Erythroblast (primary cell): ENCODE measurements at regions not wholly inside any gene's neighbourhood (a gene's known extent, or its start where the extent isn't known, plus 50 kb on each side); places are given as distances from the start of the nearest gene placed in this dataset.

ENCODE experiments used
- DNase-seq, 2 experiments: peaks; one replicate each; lab custom pipeline; 2025; lab: John Stamatoyannopoulos, UW
- GATA1 ChIP-seq: IDR thresholded peaks from 2 replicates; pipeline ENCODE4 v1.6.1; 2011; ENCODE audit warnings: low read depth, mild to moderate bottlenecking, control low read depth, low read length, moderate library complexity
- POLR2A ChIP-seq: IDR thresholded peaks from 2 replicates; pipeline ENCODE4 v1.6.1; 2011; ENCODE audit warnings: mild to moderate bottlenecking, low read length

GRCh38 chr16:79901522-79901921, 301.0 kb upstream of the MAF start:
- TF ChIP-seq GATA1 (no peak), POLR2A (no peak)
- no peak for DNase-seq

GRCh38 chr16:79899716-79900115, 299.2 kb upstream of the MAF start:
- TF ChIP-seq GATA1, result no peak
- TF ChIP-seq POLR2A, result no peak
- no peak for DNase-seq

- DNase-seq, result no peak
- TF ChIP-seq GATA1, result no peak
- TF ChIP-seq POLR2A, result no peak
Measured at GRCh38 chr16:79899316-79899715, 298.8 kb upstream of the MAF start.

- no peak for DNase-seq
- no peak for TF ChIP-seq GATA1
- TF ChIP-seq POLR2A, result no peak
Measured at GRCh38 chr16:79898703-79899102, 298.2 kb upstream of the MAF start.

- DNase-seq, result no peak
- TF ChIP-seq POLR2A (no peak), GATA1 (no peak)
Measured at GRCh38 chr16:79897453-79898146, 297.1 kb upstream of the MAF start.

- no peak for TF ChIP-seq GATA1
- TF ChIP-seq POLR2A, result no peak
- DNase-seq, result no peak
Measured at GRCh38 chr16:79897104-79897452, 296.5 kb upstream of the MAF start.

GRCh38 chr16:79895917-79896203, 295.3 kb upstream of the MAF start:
- DNase-seq, result no peak
- TF ChIP-seq POLR2A (no peak), GATA1 (no peak)

- DNase-seq, result no peak
- TF ChIP-seq POLR2A (no peak), GATA1 (no peak)
Measured at GRCh38 chr16:79895053-79895916, 294.7 kb upstream of the MAF start.

- DNase-seq, result no peak
- TF ChIP-seq POLR2A (no peak), GATA1 (no peak)
Measured at GRCh38 chr16:79893445-79893844, 292.9 kb upstream of the MAF start.

GRCh38 chr16:79892278-79892677, 291.7 kb upstream of the MAF start:
- no peak for DNase-seq
- no peak for TF ChIP-seq GATA1

- no peak for TF ChIP-seq POLR2A
- no peak for TF ChIP-seq GATA1
- no peak for DNase-seq
Measured at GRCh38 chr16:79891458-79891857, 290.9 kb upstream of the MAF start.

- TF ChIP-seq POLR2A, result no peak
- no peak for TF ChIP-seq GATA1
- no peak for DNase-seq
Measured at GRCh38 chr16:79887541-79888540, 287.3 kb upstream of the MAF start.

GRCh38 chr16:79885320-79885719, 284.8 kb upstream of the MAF start:
- TF ChIP-seq GATA1, result no peak
- TF ChIP-seq POLR2A, result no peak
- DNase-seq, result no peak
